ENCODE measurements at regions not wholly inside any gene's neighbourhood (a gene's known extent, or its start where the extent isn't known, plus 50 kb on each side); places are given as distances from the start of the nearest gene placed in this dataset.

DNA sequence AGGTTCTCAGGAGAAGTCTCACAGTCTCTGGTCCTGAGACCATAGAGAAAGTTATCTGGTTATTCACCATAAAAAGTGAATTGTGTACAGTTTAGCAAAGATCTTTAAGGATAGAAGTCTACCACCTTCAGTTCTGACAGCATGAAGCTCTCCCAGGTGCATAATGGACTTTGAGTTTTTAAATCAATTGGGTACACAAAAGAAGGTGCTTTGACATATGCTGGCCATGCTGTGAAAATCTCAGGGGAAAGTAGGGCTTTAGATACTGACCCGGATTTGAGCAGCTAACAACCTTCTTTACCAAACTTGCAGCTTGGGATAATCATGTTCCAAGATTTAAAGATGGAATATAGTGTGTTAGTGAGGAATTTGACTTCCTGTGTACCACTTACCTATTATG lies 264.2 kb downstream of the ZSWIM6 start:
- DNase-seq: no peak
- in situ Hi-C loops (cut with MboI; ENCODE audit: low pct_unique_long_range_greater_than_20kb, low sequenced_read_pairs): no loop called here

- no peak for DNase-seq
- in situ Hi-C loops (cut with MboI; ENCODE audit: low pct_unique_long_range_greater_than_20kb, low sequenced_read_pairs): no loop called here
These were observed 265.6 kb downstream of the ZSWIM6 start for GRCh38 chr5:61597684-61598083.

GRCh38 chr5:61598126-61598525 lies 266.1 kb downstream of the ZSWIM6 start:
- DNase-seq: no peak
- in situ Hi-C loops (cut with MboI; ENCODE audit: low pct_unique_long_range_greater_than_20kb, low sequenced_read_pairs): no loop called here

DNA sequence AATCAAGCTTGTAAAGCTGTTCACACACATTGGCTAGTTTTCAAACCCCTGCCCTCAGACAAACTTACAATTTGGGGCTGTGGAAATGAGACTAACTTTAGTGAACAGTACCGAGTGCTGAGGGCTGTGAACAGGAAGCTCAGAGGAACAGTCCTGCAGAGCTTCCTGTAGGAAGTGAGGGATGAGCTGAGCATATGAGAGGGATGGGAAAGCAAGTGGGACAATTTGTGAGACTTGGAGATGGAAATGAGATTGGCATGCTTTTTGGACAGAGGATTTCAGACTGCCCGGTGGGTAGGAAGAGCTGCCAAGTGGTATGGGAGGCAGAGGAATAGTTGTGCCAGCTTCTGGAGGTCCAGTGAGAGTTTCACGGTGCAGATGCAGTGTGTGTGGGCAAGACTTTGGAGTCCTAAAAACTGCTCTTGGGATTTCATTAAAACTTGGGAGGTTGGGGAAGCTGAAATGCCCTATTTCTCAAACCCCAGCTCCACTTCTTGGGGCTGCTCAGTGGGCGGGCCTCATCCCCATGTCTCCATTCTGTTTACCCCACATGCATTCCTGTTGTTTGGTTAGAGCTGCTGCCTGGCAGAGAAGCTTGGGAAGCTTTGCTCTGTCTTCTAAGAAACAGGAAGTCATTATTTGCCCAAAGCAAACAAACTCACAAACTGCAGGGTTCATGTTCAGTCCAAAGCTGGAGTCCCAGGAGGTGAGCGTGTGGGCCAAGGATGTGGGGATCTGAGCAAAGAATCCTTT lies 267.5 kb downstream of the ZSWIM6 start:
- no peak for DNase-seq
- in situ Hi-C loops (cut with MboI; ENCODE audit: low pct_unique_long_range_greater_than_20kb, low sequenced_read_pairs): no loop called here

- in situ Hi-C loops (cut with MboI; ENCODE audit: low pct_unique_long_range_greater_than_20kb, low sequenced_read_pairs): no loop called here
- no peak for DNase-seq
These were observed 268.0 kb downstream of the ZSWIM6 start for GRCh38 chr5:61600123-61600444.

DNA sequence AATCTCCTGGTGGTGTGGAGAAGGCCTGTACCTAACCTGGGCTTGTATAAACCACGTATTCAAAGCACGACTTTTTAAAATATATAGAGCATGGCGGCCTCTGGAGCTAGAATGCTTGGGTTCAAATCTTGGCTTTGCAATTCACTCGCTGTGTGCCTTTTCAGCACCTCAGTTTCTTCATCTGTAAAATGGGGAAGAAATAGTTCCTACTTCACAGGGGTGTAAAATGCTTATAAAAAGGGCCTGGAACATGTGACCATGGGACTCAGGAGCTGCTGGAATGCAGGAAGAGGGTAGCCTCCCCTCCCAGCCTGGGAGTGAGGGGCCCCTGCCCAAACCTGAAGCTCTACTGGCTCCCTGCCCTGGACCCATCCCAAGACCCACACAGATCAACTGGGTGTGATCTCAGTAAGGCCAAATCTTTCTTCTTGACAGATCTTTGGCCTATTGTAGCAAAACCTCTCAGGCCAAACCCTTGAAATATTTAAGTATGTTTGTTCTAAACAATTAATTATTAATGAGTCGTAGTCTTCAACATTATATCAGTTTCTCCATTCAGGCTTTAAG lies 269.0 kb downstream of the ZSWIM6 start:
- no peak for DNase-seq
- in situ Hi-C loops (cut with MboI; ENCODE audit: low pct_unique_long_range_greater_than_20kb, low sequenced_read_pairs): no loop called here

GRCh38 chr5:61603211-61603908 lies 271.3 kb downstream of the ZSWIM6 start:
- DNase-seq: no peak
- in situ Hi-C loops (cut with MboI; ENCODE audit: low pct_unique_long_range_greater_than_20kb, low sequenced_read_pairs): no loop called here

DNA sequence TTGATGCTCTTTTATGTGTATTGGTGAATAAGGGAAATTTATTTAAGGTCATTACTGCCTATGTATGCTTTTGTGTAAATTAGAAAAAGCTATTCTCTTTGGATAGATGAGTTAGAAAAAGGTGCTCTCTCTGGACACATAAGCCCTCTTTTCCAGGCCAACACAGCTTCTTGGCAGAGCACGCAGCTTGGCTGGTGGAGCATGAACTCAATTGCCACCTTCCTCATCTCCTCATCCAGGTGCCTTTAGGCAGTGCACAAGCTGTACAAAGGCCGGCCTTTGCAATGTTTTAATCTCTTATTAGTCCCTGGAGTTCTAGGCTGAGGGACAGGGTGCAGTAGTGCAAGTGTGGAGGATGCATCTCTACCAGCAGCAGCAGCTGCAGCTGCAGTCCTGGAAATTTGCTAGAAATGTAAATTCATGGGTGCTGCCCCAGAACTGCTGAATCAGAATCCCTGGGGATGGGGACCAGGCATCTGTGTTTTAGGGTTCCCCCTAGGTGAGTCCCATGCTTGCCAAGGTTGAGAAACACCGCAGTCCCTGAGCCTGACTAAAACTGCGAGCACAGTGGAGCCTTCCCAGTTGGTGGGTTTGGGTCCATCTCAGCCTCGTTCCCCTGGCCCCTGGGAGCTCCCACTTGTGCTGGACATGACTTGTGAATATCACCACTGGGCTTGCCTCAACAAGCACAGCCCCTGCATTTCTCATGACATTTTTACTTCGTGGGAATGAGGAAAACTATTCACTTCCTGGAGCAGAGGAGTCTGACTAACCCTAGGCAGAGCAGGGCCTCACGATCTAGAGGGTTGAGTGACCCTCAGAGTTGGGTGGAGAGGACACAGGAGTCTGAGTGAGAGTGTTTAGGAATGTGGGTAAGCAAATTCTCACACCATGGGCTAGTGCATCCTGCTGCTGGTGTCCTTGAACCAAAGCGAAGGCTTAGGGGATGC lies 272.3 kb downstream of the ZSWIM6 start:
- no peak for DNase-seq
- in situ Hi-C loops (cut with MboI; ENCODE audit: low pct_unique_long_range_greater_than_20kb, low sequenced_read_pairs): no loop called here

- DNase-seq: no peak
- in situ Hi-C loops (cut with MboI; ENCODE audit: low pct_unique_long_range_greater_than_20kb, low sequenced_read_pairs): no loop called here
These were observed 278.0 kb downstream of the ZSWIM6 start for GRCh38 chr5:61609840-61610677.

- in situ Hi-C loops (cut with MboI; ENCODE audit: low pct_unique_long_range_greater_than_20kb, low sequenced_read_pairs): no loop called here
- DNase-seq: no peak
These were observed 278.6 kb downstream of the ZSWIM6 start for GRCh38 chr5:61610678-61611024.

DNA sequence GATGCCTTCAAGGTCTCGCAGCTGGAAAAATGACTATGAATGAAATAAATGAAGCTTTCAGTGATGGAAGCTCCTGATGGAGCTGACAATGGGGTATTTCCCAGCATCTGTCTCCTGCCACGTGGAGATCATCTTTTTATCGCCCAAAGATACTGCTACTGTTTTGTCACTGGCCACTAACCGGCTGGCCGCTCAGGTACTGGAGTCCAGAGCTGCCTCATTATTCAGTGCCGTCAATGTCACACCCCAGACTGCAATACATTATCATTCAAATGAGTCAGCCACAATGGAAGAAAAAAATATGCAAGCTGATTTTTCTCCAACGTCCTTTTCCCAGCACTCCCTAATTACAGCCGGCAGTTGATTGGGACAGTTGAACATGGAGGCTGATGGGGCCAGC lies 280.4 kb downstream of the ZSWIM6 start:
- DNase-seq: no peak
- in situ Hi-C loops (cut with MboI; ENCODE audit: low pct_unique_long_range_greater_than_20kb, low sequenced_read_pairs): no loop called here

DNA sequence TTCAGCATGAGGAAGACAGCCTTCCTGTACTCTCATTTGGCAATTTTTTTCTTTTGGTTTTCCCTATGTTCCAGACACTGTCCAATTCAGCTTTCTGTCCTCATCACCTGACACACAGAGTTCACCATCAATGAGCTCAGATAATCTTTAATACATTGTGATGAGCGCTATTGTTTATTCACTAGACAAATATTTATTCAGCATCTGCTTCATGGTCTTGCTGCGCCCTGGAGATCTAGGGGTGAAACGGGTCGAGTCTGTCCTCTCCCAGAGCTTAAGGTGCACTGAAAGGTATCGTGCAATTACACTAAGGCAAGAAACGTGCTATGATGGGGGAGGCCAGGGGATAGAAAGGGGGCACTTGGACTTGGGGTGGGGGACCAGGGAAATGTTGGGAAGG lies 281.6 kb downstream of the ZSWIM6 start:
- in situ Hi-C loops (cut with MboI; ENCODE audit: low pct_unique_long_range_greater_than_20kb, low sequenced_read_pairs): no loop called here
- no peak for DNase-seq

DNA sequence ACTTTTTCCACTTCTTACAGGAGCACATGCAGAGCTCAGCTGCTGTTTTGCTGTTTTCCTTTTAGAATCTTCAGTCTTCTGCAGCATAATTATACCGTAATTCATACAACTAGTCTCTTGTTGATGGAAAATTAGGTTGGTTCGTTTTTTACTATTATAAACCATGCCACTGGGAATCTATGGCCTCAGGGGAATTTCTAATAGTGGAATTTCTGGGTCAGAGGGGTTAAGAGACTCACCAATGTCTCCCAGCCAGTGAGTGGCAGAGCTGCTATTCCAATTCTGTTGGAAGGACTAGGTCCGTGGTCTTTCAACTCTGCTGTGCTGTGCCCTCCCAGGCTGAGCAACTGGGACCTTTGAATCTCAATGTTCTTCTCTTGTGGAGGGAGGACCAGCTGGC lies 282.5 kb downstream of the ZSWIM6 start:
- in situ Hi-C loops (cut with MboI; ENCODE audit: low pct_unique_long_range_greater_than_20kb, low sequenced_read_pairs): no loop called here

DNA sequence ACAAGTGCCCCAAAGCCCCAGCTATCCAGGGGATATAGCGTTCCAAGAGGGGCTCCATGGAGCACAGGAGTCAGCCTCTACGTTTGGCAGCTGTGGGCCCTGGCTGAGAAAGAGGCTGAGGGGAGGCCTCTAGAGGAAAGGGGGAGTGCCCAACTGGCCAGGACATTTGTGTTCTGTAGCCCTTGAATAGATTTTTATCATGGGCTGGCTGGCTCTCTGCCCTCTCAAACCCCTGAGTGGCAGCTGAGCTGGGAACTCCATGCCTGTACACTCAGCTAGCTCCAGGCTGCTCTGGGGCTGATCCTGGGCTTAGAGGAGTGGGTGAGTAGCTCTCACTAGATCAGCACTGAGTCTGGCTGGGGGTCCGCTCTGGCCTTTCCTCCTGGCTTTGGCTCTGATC lies 285.0 kb downstream of the ZSWIM6 start:
- DNase-seq: no peak
- in situ Hi-C loops (cut with MboI; ENCODE audit: low pct_unique_long_range_greater_than_20kb, low sequenced_read_pairs): no loop called here

More for the DNA sequence above, 282.5 kb downstream of the ZSWIM6 start:
- no peak for DNase-seq

DNA sequence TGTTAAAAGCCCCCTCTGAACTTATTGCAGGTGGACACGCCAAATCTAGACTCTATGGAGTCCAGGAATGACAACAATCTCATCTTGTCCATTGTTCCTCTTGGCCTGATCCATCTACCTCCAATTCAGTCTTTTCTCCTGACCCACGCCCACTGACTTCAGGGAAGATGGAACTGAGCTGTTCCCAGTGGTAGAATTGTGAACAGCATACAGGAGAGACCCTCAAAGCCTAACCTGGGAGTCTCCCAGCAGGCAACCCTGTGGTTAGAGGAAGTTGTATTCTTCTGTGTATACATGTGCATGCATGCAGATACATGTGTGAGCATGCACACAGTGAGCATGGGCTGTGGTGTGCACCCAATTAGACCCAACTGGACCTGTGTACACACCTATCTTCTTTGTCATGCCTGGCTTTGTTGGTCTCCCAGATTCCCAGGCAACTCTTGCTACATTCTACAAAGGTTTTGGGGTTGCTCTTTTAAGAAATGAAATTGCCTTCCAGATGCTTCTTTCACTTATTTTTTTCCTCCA lies 286.0 kb downstream of the ZSWIM6 start:
- in situ Hi-C loops (cut with MboI; ENCODE audit: low pct_unique_long_range_greater_than_20kb, low sequenced_read_pairs): no loop called here
- no peak for DNase-seq

DNA sequence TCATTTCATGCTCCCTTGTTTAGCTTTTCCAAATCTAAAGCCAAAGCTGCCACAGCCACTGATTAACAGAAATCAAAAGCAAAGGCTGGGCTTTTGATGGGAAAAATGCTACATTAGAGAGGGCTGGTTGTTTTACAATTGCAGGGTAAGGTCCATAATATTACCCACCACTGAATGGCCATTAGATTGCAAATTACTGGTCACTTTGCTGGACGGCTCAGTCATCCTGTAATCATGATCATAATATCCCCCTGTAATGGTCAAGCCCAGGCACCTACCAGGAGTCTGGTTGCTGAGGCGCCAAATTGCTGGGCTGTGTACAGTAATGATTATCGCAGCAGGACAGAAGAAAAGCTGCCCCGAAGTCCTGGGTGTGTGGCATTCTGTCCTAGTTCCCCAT lies 286.5 kb downstream of the ZSWIM6 start:
- in situ Hi-C loops (cut with MboI; ENCODE audit: low pct_unique_long_range_greater_than_20kb, low sequenced_read_pairs): no loop called here
- no peak for DNase-seq

DNA sequence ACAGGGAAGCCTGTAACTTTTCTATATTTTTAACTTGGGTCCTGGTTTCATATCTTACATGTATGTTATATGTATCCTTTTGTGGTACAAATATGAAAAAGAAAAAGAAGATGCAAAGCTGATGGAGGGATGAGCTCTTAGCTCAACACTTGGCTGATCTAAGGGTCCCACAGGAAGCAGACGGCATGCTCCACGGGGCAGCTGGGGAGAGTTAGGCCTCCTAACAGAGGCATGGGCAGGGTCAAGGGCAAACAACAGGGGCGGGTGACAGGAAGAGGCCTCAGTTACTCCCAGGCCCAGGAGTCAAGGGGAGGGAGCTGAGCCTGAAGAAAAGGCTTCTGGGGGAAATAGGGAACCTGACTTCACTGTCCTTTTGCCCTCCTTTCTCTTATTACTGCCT lies 287.2 kb downstream of the ZSWIM6 start:
- in situ Hi-C loops (cut with MboI; ENCODE audit: low pct_unique_long_range_greater_than_20kb, low sequenced_read_pairs): no loop called here

DNA sequence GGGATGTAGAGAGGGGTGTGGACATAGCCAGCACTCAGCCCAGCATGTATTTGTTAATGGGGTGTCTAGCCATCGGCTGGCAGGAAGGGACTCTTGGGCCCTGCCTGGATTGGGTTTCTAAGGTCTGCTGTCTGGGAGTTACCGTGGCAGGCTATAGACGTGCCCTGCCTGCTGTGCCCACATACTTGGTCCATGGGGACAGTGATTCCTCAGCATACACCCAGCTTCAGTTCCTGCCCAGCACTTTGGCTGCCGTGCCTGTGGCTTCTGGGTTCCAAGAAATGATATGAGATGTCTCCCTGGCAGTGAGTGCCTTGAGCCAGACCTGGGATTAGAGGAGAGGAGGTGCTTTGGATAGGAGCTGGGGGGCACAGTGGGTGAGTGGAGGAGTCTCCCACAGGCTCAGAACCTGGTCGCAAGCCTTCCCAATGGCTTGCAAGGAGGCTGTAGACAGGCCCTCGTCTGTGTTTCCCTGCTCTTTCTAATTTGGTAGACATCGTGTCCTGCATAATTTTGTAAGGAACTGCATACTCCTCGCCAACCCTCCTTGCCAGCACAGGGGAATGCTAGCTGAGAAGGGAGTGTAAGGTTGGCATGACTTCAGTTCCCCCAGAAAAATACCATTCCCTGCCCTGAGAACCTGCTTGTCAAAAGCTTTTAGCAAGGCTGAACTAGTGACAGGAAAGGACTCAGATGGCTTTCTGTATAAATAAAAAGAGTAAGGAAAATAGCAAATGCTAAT lies 287.9 kb downstream of the ZSWIM6 start:
- no peak for DNase-seq
- in situ Hi-C loops (cut with MboI; ENCODE audit: low pct_unique_long_range_greater_than_20kb, low sequenced_read_pairs): no loop called here

More for the DNA sequence above, 287.2 kb downstream of the ZSWIM6 start:
- DNase-seq: no peak
